8988T (cell line): ENCODE measurements at regions not wholly inside any gene's neighbourhood (a gene's known extent, or its start where the extent isn't known, plus 50 kb on each side); places are given as distances from the start of the nearest gene placed in this dataset.

Experiments used
- DNase-seq: peaks from one replicate; pipeline ENCODE4 v3.0.0; 2011

DNA sequence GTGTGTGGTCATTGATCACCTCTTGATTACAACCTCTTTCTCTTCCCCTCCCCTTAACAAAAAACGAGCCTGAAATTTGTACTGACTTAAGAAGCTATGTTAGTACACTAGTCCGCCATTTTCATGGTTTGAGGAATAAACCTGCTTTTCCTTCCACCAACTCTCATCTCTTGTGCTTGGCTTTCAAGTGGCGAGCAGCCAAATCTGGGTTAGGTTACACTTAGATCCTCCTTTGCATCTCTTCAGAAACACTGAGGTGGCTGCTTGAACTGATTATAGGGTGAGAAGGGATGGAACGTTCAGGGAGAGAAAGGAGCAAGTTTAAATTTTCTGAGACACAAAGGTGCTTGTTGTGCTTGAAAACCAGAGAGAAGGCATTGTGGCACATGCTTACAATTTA is 2171.4 kb downstream of the LRRC4C start:
- DNase-seq, result no peak

DNA sequence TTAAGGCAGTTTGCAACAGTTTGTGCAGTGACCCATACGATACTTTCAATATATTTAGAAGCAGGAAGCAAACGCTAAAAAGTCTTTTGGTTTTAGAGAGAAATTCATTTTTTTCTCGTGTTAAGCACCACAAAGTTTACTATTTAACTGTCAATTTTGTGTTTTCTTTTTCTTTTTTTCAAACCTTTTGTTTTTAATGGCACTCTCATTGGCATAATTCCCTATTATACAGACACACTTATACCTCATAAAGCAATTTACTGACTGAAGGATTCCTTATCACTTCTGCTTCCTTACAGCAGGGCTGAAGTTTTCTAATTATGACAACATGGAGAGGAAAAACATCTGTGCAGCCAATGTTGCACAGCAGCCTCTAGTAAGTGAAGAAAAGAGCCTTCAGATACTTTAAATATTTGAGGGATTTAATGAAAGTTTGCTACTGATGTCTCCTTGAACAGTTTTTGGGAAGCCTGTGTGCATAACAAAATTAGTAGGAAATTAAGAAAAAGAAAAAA is 2191.2 kb downstream of the LRRC4C start:
- no peak for DNase-seq

DNA sequence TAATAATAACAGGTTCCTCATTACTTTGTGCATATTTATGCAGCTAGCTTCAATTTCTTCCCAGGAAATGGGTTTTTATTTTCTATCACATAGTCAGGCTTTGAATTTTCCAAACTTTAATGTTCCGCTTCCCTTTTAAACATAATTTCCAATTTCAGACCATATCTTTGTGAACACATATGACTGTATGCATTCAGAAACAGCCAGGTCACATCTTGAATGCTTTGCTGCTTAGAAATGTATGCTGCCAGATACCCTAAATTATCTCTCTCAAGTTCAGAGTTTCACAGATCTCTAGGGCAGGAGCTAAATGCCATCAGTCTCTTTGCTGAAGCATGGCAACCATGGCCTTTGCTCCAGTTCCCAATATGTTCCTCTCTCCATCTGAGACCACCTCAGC is 2203.8 kb downstream of the LRRC4C start:
- DNase-seq, result no peak

DNA sequence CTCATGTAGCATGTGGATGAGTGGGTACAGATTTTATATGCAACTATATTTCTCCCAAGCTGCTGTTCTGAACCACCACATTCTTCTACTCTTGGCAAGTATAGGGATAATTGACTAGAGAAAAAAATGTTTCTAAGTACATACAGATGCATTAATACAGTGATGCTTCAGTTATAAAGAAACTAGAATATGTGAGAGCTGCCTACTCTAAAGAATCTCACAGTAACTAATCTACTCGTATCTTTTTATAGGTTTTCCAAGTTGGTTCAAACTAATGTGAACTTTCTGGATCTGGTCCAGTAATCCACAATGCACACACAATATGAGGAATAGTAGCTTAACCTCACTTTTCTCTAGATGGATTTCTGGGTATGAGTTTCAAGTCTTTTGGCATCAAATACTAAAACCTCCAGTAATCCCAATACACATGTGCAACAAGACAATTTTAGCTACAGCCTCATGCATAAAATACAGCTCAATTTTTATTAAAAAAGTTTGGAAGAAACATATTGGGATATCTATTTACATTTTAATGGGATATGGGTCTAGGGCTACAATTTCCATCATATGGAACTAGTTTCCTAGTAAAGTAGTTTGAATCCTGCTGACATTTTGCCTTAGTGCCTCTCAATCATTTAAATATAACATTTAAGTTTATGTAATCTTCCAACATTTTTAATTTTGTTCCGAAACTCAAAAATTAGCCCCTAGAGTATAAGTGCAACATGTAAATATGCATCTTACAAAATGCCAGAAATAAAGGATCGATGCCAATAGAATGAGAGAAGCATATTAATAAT is 2209.7 kb downstream of the LRRC4C start:
- no peak for DNase-seq

DNA sequence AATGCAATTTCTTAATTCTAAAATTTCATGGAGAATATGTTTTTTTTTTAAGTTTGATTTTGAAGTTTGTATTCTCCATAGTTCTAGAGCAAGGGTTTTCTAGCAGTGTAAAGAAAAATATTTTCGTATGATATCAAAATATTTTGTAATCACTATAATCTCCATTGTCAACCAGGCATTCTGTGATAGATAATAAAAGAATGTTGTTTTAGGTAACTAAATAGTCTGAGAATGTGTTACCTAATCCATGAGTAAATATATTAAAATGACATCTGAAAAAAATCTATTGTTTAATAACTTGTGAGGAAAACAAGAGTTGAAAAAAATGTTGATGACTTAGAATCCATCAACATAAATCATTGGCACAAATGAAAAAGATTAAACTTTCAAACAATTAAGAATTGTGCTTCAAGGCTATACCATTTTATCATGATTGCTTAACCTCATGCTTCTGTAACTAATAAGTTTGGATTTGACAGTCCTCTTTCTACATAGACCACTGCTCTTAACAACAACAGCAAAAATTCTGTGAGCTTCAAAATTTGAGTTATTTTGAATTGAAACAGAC is 2211.8 kb downstream of the LRRC4C start:
- no peak for DNase-seq

DNA sequence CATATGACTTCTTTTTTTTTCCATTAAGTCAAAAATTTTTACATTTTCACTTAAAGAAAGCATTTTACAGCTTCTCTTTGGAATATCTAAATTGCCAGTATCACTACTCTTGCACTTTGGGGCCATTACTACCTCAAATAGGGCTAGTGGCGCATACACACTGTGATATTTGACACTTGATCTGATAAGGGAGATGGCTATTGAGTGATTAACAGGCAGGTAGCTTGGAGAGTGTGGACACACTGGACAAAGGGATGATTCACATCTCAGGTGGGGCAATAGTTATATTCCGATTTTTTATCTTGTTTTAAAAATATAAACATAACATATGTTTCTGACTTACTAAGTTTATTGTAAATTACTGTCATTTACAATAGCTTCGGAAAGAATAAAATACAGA is 2219.9 kb downstream of the LRRC4C start:
- no peak for DNase-seq

DNA sequence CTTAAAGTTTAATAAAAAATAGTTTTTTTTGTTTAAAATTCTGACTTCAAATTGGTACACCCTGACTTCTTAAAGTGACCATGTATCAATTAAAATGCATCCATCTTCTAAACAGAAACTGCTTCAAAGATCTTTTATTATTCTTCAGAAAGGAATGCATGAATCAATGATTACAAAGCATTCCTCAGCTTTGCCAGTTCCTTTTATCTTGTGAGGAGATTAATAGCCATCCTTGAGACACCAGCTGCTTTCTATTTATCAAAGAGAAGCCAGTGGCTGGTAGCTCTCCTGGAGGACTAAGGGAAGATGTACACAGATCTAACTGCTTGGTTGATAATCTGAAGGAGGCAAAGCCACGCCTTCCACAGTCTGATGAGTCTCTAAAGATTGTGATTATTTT is 2222.5 kb downstream of the LRRC4C start:
- DNase-seq, result no peak

DNA sequence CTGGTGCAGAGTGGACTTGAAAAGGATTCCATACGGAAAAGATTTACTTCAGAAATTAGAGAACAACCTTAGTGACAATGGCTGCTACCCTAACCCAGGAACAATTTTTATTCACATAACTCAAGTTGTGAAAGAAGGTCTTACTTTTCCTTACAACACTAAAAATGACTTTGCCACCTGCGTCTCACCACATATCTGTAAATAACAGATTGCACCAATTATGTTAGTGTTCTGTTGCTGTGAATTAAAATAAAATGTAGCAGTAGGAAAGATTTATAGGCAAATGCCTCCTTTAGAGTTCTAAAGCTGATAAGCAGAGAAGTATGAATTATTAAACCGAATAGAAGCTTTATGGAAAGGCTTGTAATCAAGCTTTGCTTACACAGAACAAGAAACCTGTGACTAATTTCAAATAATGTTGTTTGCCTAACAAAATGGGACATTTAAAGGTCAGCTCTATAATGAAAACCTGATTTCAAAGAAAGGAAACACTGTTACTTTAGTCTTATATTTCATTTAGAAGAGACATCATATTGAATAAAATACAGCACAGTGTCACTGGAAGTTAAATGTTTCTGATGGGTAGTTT is 2237.8 kb downstream of the LRRC4C start:
- DNase-seq, result no peak

DNA sequence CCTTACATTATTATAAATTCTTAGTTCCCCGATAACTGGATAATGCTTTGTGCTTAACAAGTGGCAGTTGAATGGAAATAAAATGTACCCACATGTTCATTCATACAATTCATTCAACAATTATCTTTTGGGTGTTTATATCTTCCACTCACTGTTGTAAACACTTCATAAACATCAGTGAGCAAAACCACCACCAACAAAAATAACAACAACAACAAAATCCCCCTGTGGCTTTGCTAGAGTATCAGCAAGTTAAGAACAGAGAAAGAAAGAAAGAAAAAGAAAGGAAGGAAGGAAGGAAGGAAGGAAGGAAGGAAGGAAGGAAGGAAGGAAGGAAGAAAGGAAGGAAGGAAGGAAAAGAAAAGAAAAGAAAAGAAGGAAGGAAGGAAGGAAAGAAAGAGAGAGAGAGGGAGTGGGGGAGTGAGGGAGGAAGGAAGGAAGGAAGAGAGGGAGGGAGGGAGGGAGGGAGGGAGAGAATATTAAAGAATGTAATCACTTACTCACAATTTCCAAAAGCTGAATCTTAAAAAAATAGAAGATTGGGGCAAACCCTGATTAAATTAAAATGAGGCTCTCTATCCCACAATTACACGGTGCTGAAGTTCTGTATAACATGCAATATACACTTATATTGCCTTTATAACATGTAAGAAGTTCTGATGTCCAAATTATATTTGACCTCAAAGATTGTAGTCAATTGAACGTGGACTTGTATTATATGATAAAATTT is 2238.8 kb downstream of the LRRC4C start:
- no peak for DNase-seq

DNA sequence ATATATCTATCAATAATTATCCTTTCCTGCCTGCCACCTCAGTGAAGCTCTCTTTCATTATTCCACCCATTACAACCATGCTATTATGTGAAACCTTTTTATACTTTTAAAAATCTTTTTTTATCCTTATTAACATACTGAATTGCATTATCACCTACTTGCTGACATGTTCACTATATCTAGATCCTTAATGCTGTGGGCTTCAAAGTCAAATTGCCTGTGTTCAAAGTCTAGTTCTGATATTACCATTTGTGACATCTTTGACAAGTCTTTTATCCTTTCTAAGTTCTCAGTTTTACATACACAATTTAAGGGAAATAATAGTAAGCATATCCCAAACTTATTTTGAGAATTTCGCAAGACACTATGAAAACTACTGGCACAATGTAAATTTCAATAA is 2239.4 kb downstream of the LRRC4C start:
- DNase-seq, result no peak

DNA sequence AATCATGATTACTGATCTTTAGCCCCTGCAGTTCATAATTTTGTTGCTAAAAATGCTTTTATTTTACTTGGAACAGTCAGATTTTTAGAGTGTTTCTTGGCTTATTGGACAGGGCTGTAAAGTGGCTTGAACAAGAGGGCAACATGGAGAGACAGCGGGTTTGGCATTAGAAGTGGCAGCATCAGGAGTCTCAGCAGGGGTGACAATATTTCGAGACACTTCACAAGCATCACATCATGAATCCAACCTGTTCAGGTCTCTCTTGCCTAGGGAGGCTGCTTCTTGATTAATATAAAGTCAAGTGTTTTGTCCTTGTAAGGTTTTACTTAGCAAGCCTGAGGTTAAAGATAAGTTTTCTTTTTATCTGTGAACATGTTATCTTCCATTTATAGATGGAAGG is 2249.5 kb downstream of the LRRC4C start:
- DNase-seq, result no peak

DNA sequence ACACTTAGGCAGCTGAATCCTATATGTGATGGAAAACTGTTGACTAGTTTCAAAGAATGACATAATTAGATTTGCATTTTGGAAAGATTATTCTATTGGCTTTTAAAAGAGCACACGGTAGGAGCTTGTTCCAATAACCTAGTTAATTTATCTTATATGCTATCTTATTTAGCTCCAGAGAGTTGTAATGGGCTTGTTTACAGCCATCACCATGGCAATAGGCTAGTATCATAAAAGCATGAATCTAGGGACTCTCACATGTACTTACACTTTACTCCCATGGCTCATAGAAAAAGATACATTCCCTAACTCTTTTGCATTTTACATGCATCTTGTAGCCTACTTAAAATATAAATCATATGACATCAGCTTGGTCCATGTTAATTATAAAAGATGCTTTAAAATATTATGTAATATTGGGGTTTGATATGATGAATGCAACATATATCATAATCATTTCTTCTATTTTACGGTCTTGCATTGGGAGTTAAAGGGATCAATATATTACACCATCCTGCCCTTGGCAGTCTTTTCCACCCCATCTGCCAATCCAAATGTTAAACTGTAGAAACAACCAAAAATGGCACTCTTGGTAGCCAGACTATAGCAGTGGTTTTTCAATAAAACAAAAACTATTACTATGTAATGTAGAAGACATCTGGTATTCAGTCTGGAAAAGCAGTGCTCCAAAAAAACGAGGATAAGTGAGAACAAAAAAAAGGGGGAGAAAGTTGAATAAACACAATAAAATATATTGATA is 2254.0 kb downstream of the LRRC4C start:
- DNase-seq, result no peak

DNA sequence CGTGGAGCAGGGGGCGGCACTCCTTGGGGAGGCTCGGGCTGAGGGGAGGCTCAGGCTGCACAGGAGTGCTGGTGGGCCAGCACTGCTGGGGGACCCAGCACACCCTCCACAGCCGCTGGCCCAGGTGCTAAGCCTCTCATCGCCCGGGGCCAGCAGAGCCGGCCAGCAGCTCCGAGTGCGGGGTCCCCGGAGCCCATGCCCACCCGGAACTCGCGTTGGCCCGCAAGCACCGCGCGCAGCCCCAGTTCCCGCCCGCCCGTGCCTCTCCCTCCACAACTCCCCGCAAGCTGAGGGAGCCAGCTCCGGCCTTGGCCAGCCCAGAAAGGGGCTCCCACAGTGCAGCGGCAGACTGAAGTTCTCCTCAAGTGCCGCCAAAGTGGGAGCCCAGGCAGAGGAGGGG is 2266.8 kb downstream of the LRRC4C start:
- DNase-seq, result no peak

DNA sequence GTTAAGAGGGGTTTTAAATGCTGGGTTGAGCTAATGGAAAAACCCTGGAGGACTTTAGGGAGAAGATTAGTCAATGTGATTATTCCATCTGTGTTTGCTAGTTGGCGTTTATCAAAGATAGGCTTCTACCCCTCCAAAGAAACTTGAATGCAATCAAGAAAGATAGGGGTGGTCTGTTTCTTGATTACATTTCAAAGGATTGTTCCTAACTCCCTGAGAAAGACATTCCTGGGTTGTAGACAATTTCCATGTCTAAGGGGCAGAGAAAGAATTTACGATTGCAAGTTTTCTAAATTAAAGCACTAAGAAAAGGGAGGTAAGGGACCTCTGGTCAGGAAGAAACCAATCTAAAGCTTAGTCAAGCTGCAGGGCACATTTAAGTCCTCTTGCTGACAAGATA is 2268.7 kb downstream of the LRRC4C start:
- DNase-seq, result no peak

DNA sequence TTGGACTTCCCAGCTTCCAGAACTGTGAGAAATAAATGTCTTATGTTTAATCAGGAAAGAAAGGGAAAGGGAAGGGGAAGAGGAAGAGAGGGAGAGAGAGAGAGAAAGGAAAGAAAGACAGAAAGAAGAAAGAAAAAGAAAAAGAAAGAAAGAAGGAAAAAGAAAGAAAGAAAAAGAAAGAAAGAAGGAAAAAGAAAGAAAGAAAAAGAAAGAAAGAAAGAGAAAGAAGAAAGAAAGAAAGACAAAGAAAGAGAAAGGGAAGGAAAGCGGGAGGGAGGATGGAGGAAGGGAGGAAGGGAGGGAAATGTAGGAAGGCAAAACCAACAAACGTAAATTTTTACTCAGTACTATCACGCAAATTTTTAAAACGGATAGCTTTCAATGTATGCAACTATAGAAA is 2281.8 kb downstream of the LRRC4C start:
- no peak for DNase-seq

DNA sequence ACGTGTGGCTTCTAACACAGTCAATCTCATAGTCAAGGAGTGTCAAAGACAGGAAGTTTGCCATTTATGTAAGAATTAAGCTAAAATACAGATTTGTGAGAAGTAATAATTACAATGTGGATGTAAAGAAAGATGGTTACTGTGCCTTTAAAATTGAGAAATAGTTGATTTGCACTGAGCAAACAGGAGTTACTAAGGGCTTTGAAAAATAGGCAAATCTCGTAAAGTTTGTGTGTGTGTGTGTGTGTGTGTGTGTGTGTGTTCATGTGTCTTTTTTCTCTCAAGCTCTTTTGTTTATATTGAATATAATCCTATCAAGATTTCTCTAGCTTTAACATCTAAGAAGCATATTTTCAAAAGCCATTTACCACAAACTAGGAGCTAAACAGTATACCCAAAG is 2284.5 kb downstream of the LRRC4C start:
- no peak for DNase-seq

DNA sequence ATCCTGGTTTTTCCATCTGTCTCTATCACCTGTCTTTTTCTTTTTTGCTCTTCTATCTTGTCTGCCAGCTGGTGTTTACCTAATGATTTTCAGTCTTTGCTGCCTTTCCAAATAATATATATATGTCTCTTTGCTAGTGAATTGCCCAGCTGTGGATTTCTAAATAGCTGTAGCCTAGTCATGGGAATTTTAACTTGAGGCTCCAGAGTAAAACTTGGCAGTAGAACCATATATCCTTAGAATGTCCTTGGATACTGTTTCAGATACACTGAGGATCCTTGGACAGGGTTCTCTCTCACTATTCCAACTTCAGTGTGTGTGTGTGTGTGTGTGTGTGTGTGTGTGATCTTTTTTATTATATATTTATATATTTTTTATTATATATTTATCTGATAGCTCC is 2285.3 kb downstream of the LRRC4C start:
- no peak for DNase-seq

DNA sequence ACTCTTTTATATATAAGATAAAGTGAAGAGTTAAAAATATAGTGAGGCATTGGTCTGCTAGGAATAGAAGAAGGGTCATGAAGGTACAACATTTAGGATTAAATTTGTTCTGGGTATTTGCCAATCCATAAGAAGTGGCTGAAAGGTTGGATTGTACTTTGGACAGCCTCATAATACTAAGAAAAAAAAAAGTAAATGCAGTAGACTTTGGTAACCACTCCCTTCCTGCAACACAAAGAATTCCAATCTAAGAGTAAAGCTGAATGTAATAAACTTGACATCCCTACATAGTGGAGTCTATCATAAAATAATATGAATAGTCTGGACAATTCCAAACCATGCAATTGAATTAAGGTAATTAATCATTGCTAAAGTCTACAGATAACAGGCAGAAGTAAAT is 2294.4 kb downstream of the LRRC4C start:
- DNase-seq, result no peak

DNA sequence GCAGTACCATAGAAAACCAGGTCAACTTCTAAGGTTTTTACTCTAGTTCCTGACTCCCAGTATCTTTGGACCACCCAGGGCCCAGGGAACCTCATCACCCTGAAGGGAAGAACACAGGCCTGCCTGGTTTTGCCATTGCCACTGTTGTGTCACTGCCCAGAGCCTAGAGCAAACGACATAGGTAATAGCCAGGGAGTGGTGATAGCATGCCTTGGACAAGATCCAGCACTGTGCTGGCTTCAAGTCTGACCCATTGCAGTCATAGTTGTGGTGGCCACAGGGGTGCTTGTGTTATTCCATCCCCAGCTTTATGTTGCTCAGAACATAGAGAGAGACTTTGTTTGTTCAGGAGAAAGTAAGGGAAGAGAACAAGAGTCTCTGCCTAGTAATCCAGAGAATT is 2310.2 kb downstream of the LRRC4C start:
- DNase-seq, result no peak

DNA sequence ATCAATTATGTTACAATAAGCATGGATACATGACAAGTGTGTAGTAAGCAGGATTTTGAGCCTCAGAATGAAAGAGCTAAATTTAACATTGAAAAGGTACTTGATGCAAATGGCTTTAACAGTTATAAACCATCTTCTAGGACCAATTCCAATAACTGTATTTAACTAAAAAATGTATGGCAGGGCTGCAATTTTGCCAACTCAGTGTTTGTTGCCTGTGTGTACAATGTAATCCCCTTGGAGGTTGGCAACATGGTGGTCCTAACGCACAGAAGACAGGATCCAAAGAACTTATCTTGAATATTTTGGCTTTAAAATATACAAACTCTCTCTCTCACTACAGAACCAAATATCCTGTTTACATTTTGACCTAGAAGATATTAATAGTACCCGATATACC is 2314.1 kb downstream of the LRRC4C start:
- no peak for DNase-seq

DNA sequence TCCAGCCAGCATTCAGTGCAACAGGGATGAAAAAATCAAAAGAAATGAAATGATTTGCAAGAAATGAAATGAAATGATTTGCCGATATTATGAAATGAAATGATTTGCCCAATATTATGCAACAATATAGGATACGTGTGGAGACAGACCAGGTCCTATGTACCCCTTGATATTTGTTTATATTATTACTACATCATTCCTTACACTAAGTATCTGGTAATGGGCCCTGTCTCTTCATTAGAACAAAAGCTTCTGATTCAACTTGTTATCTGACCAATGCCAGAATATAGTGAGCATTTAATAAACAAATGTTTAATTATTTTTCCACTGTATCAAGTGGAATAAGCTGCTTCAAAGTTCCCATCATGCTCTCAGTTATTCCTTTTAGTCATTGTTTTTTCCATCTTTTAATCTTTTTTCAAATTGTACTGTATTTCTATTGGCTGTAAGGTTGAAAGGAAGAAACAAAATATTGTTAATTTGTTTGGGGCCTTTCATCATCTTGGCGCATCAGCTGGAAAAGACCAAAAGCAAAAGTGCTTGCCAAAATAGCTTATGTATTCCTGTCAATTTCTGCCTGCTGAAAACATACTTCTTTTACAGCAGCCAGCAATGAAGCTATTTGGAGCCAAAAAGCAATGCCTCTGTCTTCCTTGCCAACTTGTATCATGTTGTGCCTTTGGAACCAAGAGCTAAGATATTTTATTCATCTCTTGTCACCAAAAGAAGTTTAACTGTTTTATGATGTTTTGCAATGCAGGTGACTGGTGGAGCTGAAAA is 2314.9 kb downstream of the LRRC4C start:
- DNase-seq, result no peak

DNA sequence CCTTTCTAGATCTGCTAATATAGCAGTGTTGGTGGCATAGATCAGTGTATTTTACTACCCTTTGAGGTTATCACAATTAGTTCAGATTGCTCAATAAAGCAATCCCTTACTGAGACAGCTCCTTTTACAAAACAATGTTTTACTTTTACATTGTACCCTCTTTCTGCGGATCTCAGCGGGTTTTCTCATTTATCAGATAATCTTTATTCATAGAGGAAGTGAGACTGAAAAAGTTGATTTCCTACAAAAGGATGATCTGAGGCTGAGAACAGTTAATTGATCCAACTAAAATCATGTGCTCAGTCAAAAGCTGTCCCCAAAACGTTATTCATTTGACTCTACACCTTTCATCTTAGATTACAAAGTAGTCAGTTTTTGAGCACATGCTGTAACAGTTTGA is 2319.9 kb downstream of the LRRC4C start:
- no peak for DNase-seq
